WERI-Rb-1 (cell line): ENCODE measurements at regions not wholly inside any gene's neighbourhood (a gene's known extent, or its start where the extent isn't known, plus 50 kb on each side); places are given as distances from the start of the nearest gene placed in this dataset.

Experiments used
- DNase-seq: peaks from one replicate; pipeline ENCODE4 v3.0.0-alpha.2; 2020
- H3K27ac ChIP-seq: fragments of 250-450 bp; sonication (Bioruptor Pico); 2 replicates; pipeline ENCODE4 v1.5.1; 2020; ENCODE audit warnings: mild to moderate bottlenecking, moderate library complexity
- H3K27me3 ChIP-seq: fragments of 250-450 bp; sonication (Bioruptor Pico); 2 replicates; pipeline ENCODE4 v1.5.1; 2021; ENCODE audit warnings: mild to moderate bottlenecking, low read depth, moderate library complexity; ENCODE audit not compliant: insufficient read depth, severe bottlenecking
- H3K36me3 ChIP-seq: fragments of 250-450 bp; sonication (Bioruptor Pico); 2 replicates; pipeline ENCODE4 v1.5.1; 2020; ENCODE audit warnings: mild to moderate bottlenecking, moderate library complexity
- H3K4me3 ChIP-seq: 2 replicates; pipeline ENCODE4 v1.5.1; 2011; ENCODE audit warnings: low read depth, mild to moderate bottlenecking, control low read depth, low read length
- H3K9me3 ChIP-seq: fragments of 250-450 bp; sonication (Bioruptor Pico); 2 replicates; pipeline ENCODE4 v1.5.1; 2021; ENCODE audit warnings: mild to moderate bottlenecking, moderate library complexity; ENCODE audit not compliant: severe bottlenecking
- TF ChIP-seq, protein P1 (sequence below): IDR thresholded peaks from 2 replicates; pipeline ENCODE4 v1.5.1; 2011; ENCODE audit warnings: low read depth, mild to moderate bottlenecking, control low read depth, inconsistent platforms, low read length

DNA sequence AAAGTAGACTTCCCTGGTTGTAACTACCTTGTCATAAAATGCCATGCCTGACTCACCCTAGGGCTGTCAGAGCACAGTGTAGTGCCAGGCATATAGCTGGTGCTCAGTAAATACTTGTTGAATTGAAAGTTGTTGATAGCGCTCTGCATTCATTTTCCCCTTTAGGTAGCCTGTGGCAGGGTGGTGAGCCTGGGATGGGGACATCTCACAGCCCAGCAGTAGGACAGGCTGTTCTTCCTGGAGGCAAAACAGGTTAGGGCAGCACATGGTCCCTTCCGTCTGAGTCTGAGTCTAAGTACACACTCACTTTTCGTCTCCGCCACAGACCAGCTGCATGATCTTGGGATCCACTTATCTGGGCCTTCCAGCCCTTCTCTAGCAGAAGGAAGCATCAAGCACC is 401.9 kb downstream of the ZSWIM6 start:
- TF ChIP-seq, protein P1, sequence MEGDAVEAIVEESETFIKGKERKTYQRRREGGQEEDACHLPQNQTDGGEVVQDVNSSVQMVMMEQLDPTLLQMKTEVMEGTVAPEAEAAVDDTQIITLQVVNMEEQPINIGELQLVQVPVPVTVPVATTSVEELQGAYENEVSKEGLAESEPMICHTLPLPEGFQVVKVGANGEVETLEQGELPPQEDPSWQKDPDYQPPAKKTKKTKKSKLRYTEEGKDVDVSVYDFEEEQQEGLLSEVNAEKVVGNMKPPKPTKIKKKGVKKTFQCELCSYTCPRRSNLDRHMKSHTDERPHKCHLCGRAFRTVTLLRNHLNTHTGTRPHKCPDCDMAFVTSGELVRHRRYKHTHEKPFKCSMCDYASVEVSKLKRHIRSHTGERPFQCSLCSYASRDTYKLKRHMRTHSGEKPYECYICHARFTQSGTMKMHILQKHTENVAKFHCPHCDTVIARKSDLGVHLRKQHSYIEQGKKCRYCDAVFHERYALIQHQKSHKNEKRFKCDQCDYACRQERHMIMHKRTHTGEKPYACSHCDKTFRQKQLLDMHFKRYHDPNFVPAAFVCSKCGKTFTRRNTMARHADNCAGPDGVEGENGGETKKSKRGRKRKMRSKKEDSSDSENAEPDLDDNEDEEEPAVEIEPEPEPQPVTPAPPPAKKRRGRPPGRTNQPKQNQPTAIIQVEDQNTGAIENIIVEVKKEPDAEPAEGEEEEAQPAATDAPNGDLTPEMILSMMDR: no peak
- no peak for DNase-seq
- peaks cover 13% of the 10 kb centered on the region for H3K27me3 ChIP-seq
- H3K4me3 ChIP-seq: no peak overlapping the region
- no peaks in the 10 kb centered on the region for H3K36me3 ChIP-seq
- H3K9me3 ChIP-seq: no peaks in the 10 kb centered on the region
- no peak overlapping the region for H3K27ac ChIP-seq

DNA sequence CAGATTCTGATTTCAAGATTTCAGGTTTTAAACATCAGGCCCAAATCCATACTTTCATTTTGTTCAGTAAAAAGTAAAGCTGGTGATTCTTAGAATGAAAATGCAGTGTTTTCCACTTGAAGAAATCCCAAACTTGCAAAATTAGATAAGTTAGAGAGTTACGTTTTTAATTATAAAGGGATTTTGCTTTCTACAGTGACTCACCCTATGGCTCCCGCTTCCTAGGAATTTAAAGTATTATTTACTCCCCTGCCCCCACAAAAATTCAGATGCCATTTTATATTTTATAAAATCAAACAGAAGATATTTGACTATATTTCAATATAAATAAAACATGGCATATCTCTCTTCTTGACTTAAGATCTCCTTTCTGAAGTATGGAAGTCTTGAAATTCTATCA is 402.9 kb downstream of the ZSWIM6 start:
- Histone ChIP-seq H3K4me3 (no peak overlapping the region), H3K27ac (no peak overlapping the region), H3K9me3 (no peaks in the 10 kb centered on the region), H3K36me3 (no peaks in the 10 kb centered on the region), H3K27me3 (peaks cover 9% of the 10 kb centered on the region)
- TF ChIP-seq, protein P1: no peak
- no peak for DNase-seq

DNA sequence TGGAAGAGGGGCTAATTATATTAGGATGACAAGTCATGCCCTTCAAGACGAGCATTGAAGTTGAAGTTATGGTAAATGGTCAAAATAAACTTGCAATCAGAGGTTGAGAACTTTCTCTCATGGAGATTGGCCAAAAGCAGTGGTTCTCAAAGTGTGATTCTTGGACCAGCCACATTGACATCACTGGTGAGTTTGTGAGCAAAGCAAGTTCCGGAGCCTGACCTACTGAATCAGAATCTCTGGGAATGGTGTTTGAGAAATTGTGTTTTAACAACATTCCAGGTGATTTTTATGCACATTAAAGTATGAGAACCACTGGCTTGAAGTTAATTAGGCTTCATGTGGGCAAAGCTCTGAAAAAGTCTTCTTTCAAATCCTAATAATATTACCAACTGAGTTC is 403.5 kb downstream of the ZSWIM6 start:
- peaks cover 9% of the 10 kb centered on the region for H3K27me3 ChIP-seq
- H3K4me3 ChIP-seq: no peak overlapping the region
- H3K27ac ChIP-seq: no peak overlapping the region
- H3K9me3 ChIP-seq: no peaks in the 10 kb centered on the region
- DNase-seq: no peak
- H3K36me3 ChIP-seq: no peaks in the 10 kb centered on the region
- TF ChIP-seq, protein P1: no peak

DNA sequence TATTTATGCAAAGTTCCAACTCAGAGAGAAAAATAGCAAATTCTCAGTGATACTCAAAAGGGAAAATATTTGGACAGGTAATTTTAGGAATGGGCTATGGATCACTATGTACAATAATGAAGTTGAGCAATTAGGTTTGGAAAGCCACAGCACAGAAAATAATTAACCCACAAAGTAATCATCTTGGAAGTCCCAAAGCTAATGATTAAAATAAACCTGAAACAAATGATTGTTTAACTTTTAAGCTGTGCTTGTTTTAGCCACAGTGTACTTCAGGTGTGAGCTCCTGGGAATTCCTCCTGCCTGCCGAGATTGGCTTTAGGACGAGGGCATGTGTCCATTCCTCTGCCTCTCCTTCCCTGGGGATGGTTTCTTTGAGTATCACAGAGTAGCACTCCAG is 403.9 kb downstream of the ZSWIM6 start:
- Histone ChIP-seq H3K4me3 (no peak overlapping the region), H3K27ac (no peak overlapping the region), H3K27me3 (peaks cover 7% of the 10 kb centered on the region), H3K9me3 (no peaks in the 10 kb centered on the region), H3K36me3 (no peaks in the 10 kb centered on the region)
- TF ChIP-seq, protein P1: no peak
- no peak for DNase-seq

DNA sequence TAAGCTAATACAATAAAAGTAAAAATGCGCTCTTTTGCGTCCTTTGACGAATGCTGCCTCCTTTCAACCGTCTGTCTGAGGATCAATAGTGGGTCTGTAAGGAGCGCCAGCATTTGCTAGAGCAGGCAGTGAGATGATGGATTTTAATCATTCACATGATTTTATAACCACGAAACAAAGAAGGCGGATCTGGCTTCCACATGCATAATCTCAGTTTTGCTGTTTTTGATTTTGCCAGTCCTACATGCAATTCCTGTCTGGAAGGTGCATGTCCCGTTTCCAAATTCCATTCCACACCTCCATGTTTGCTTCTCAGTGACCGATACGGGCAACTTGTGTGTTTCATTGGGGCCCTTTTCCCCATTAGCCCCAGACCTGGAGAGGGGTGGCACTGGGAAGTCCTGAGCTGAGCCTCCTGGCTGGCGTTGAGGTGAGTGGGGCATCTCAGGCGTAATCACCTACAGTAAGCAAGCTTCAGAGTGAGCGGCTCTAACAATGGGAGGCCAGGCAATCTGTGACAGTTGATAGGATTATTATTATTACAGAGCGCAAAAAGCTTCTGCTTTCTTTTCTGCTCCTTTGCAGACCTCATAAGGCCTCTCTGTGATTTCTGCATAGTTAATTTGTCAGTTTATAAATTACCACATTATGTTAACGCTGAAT is 405.4 kb downstream of the ZSWIM6 start:
- Histone ChIP-seq H3K27ac (no peak overlapping the region), H3K36me3 (no peaks in the 10 kb centered on the region), H3K27me3 (peaks cover 7% of the 10 kb centered on the region), H3K9me3 (no peaks in the 10 kb centered on the region), H3K4me3 (no peak overlapping the region)
- no peak for DNase-seq
- TF ChIP-seq, protein P1: no peak

DNA sequence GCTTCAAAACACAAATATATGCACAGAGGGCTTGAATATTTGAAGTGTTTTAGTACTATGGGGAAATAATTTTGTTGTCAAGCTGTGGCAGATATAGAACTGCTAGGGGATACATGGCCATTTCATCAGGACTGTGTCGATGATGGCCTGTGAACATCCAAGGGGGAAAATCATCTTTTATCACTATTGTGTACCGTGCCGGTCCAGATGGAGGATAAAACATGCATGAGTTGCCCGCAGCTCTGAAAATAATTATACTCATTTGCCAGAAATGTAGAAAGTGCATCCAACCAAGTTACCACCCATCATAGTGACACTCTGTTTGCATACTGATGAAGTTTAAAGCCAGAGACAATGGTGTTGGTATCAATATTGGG is 405.9 kb downstream of the ZSWIM6 start:
- no peak overlapping the region for H3K27ac ChIP-seq
- no peaks in the 10 kb centered on the region for H3K36me3 ChIP-seq
- TF ChIP-seq, protein P1: no peak
- peaks cover 7% of the 10 kb centered on the region for H3K27me3 ChIP-seq
- H3K9me3 ChIP-seq: no peaks in the 10 kb centered on the region
- no peak for DNase-seq
- H3K4me3 ChIP-seq: no peak overlapping the region
